HG03095 (cell line): ENCODE measurements at regions not wholly inside any gene's neighbourhood (a gene's known extent, or its start where the extent isn't known, plus 50 kb on each side); places are given as distances from the start of the nearest gene placed in this dataset.
A peak's percentile ranks its signal among the peaks of the same experiment; 100 is the strongest.
"Not testable (repeated sequence)": the region's sequence is repeated elsewhere in the genome, so short reads cannot be mapped to it uniquely, and the experiment has no call there.

Source experiments
- ATAC-seq: cut with Tn5 transposase; IDR thresholded peaks from one replicate; pipeline ENCODE4 v1.9.1; 2021; ENCODE audit warnings: moderate library complexity; ENCODE audit not compliant: unreplicated experiment

DNA sequence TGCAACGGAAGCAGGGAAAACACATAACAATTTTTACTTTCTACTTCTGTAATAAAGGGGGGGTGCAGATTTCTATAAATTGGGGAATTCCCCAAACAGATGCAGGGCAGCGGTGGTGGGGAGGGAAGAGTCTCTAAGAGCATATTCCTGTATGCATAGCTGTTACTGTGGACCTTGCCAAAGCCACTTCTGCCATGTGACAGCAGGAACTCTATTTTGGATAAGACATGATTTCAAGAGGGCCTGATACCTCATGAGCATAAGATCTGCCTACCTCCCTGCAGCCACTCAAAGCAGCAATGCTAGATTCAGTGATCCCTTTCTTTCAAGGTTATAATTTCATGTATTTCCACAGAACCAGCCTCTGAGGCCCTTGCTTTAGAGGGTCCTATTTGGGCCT, 86.2 kb upstream of the CNKSR3 start:
- ATAC-seq, result no peak

DNA sequence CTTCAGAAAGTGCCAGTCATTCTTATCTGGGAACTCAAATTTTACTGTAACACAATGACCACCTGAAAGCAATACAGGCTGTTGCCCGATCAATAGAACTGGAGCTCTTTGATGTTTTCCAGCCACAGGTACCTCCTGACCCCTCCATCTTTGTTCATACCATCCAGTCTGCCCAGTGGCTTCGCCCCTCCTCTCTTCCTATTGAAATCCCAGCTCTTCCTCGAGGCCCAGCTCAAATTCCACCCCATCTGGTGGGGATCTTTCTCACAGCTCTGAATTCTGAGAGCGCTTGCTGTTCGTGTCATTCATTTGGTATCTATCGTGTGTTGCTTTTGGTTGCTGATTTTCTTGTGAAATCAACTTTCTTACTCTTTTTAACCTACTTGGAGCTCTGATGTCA, 87.9 kb upstream of the CNKSR3 start:
- ATAC-seq, result no peak

DNA sequence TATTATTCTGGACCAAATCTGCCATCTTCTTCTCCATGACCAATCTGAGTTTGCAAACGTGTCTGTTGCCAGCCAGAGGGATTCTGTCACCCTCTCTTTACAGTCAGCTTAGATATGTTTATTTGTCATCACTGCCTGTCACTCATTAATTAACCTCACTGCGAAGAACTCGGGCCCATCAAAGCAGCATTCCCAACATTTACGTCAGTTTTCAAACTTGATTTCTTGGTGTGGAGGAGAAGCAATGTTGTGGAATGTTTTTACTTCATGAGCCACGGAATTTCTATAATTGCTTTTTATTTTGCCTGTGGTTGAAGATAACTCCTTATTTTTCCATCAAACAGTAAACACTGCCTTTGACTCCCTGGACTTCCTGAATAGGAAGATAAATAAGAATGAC, 91.8 kb upstream of the CNKSR3 start:
- no peak for ATAC-seq

DNA sequence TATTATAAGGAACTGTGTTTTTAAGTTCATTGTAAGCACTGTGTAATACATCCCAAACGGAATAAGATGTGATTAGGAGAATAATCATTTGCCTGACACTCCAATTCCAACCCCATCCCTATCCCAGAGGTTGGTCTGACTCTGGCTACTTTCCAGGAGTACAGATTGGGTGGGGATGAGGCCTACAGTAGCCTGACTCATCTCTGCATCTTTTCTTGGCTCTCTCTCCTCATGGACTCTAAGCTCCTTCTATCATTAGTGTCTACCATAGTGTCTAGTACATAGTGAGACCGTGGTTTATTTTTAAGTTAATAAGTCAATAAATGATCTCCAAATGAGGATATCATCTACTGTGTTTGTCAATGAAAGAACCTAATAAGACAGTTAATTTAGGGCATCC, 92.2 kb upstream of the CNKSR3 start:
- no peak for ATAC-seq

DNA sequence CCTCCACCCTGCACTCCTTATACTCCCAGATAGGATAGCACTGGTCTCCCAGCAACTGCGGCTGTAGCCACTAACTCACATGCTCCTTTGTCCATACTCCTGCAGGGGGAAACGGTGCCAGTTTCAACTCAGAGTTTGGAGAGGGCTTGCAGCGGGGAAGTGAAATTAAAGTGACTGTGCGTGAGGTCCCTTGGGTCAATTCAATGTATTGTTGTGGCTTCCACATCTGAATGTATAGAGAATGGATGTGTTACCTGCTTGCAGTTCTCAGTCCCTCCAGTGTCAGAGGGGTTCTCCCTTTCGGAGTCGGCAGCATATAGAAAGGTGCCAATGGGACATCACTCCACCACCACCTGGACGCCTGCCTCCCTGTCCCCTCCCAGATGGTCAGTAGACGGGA, 93.6 kb upstream of the CNKSR3 start:
- no peak for ATAC-seq

DNA sequence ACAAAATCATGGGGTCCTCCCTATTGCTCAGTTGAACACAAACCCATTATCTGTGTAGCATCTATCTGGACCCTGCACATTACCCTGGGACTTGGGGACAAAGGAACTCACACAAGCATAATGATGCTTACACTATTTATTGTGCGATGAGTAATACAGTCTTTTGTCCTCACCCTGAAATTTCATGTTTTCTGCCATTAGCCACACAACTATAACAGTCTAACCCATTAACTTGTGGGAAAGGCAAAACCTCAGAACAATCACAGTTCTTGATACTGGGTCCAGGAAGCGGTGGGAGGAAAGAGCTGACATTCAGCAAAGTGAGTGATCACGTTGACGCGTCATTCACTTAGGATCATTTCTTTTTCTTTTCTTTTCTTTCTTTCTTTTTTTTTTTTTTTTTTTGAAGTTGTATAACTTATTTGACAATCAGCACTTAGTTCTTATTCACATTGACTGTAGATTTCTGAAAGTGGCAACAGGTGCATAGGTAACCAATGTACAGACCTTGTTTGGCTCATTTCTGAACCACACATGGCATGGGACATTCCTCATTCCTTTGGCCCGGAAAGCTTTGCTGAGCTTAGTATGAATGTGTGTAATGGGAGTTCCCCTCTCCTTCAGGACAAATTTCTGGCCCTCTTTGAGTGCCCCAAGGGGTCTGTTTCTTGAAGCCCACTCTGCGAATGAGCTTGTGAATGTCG, 94.8 kb upstream of the CNKSR3 start:
- peak; percentile 46 for ATAC-seq

DNA sequence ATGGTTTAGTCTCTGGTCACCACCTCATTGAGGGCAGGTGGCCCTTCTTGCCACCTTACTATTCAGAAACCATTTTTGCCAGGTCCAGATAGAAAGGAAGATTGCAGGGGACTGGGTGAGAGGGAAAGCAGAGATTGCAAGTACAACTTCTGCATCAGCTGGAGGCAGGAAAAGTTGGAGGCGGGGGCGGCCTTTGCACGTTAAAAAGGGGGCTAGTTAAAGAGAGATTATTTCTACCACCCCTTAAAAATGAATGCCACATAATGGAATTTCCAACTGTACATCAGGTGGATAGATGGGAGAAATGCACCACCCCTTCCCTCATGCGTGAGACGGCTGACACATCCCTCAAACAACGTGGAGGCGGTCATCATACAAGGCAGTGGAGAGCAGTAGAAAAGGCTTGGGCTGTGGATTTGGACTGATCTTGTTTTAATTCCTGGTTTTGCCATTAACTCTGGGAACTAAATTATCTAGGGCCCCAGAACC, 95.4 kb upstream of the CNKSR3 start:
- no peak for ATAC-seq

DNA sequence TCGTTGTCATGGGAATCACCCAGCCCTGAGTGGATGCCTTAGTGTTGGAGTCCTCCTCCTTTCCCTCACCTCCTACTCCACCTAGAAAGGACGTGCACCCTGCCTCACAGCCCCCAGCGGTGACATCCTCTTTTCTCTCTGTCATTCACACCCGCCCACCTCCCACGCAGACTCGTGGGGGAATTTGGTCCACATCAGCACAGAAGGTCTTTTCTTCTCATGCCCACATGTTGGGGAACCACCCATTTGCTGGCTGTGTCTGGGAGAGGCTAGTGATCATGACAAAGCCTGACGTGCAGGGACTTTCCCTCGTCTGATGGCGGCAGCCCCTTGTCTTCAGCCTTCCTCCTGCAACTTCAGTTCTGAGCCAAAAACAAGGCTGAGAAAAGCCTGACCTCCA, 96.0 kb upstream of the CNKSR3 start:
- peak; percentile 78 for ATAC-seq

DNA sequence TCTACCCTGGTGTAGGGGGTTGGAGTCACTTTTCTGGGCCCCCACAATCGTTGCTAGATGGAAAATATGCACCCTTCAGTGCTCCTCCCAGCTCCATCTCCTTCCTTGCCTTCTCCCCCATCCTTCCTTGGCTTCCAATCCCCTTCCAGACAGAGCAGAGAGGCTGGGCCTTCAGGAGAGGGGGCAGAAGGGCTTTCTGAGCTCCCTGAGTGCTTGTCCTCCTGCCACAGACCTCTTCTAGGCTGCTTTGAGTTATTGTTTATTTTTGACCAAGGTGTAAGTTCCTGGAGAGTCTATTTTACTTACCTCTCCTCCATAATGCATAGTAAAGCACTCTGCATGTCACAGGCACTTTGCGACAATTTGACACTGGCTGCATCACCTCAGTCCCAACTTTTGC, 96.4 kb upstream of the CNKSR3 start:
- no peak for ATAC-seq

DNA sequence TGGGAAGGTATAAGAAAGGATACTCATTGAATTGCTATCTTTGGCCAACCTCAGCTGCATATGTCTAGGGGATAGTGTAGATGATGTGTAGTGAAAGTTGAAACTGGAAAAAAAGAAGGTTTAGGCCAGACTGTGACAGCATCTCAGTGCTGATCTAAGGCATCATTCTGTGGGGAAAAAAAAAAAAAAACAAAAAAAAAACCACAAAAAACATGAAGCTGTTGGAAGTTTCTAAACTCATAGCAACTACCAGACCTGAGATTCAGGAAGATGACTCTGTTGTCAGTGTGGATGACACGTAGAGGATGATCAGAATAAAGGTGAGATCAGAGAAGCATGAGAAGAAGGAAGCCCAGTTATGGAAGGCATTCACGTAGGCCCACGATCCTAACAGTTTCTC, 100.8 kb upstream of the CNKSR3 start:
- no peak for ATAC-seq

DNA sequence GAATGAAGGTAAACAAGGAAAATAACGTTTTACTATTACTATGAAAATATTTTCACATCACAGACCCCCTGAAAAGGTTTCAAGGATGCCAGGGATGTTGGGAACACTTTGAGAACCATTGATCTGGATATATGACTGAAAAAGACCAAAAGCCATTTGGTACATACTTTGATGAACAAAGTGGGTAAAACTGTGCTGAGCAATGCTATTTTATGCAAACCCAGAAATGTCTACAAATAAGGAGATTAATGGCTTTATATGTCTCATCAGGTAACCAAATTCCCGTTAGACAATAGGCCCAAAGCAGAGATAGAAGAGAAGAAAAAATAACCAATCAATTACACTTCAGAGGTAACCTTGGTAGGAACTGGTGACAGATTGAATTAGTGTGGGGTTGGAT, 101.4 kb upstream of the CNKSR3 start:
- no peak for ATAC-seq

DNA sequence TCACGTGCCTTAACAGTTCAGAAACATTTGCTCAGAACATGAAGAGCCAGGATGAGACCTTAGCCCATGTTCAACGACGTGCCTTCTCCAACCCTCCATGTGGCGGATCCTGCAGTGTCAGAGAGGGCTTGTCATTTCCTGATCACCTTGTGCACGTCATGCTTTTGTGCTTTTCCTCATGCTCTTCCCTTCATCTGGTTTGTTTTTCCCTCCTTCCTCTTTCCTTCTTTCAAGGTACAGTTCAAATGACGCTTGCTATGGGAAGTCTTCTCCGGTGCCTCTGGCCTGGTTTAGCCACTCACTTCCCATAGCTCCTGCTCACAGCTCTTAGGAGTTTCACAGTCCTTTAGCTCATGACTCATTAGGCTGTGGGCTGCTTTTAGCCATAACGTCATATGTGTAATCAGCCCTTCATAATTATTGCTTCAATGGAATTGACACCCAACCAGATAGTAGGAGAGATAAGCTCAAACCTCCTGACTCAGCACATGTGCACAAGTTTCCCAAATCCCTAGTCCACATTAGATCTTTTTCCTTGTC, 102.7 kb upstream of the CNKSR3 start:
- ATAC-seq, result no peak

DNA sequence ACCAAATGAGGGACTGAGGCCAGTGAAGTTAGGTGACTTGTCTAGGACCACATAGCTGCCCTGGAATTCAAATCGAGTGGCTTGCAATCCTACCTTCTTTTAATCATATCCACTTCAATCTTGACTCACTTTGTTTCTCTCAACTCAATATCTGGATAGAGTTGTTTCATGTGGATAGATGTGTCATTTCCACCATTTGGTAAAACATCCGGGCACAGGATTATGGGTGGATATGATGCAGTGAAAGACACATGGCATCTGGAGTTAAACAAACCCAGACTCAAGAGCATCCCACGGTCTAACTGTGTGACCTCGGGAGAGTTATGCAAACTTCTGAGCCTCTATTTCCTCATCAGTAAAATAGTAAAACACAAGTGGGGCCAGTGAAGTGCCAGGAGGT, 103.6 kb upstream of the CNKSR3 start:
- no peak for ATAC-seq

DNA sequence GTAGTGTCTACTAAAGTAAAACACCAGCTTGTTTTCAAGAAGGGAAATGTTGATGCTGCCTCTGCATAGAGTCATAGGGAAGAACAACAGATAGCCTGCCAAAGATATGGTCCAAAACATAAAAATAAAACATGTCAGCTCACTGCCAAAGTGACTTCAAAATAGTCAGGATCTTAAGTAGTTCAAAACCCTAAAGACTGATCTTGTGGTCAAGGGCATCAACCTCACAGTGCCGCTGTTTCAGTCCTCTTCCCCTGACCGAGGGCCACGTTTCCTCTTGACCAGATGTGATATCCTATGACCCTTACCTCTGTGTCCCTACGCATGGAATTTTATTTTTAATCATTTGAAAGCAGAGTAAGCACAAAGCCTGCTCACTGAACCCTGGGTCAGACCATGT, 104.2 kb upstream of the CNKSR3 start:
- ATAC-seq, result no peak

DNA sequence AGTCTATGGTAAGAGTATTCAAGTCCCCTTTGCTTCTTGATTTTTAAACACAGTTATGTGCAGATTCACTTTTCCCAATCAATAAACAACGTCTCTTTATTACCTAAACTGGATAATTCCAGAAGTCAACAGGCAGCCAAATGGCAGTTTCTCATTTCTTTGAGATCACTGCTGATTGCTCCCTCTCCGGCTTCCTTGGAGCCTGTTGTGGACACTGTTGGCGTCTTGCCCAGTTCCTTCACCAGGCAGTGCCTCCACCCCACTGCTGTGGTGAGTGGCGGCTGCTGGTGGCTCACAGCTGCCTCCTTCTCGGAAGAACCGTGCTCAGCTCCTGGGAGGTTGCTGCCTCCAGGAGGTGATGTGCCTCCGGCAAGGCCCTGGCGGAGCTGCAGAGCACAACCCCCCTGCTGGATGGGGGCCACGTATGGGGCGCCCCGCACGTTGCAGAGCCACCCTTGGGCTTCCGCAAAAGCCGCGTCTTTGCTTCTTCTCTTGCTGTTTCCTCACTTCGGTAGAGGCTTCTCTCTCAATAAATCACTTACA, 105.1 kb upstream of the CNKSR3 start:
- no peak for ATAC-seq

DNA sequence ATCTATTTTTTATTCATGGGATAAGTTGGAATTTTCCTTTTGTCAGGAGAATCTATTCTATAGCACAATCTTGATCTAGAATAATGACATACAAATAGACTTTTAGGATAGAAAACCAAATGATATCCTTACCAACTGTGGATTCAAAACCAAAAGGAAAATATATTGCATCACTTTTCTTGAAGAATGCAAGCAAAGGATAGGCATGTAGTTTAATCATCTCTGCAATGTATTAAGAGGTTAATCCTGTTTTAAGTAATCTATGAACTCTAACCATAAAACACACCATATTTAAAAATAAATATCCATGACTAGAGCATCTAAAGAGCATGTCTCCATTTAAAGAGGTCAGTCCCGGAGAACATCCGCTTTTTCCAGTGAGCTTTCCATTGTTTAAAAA, 106.7 kb upstream of the CNKSR3 start:
- ATAC-seq, result no peak

DNA sequence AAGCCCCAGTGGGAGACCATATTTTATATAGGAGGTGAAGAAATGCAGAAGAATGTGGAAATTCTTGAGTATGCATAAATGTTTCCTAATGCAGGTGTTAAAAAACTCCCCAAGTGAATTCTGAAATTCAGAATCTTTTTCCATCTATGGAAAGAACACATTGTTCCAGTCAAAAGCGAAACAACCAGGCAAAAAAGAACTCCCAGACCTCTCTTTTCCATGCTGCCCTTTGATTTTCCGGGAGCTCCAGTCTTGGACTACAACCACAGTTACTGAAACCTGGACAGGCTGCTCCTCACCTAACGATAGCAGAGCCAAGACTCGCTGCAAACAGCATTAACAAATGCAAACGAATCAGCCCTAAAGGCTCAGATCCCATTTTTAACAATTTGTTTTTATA, 108.7 kb upstream of the CNKSR3 start:
- ATAC-seq, result no peak

DNA sequence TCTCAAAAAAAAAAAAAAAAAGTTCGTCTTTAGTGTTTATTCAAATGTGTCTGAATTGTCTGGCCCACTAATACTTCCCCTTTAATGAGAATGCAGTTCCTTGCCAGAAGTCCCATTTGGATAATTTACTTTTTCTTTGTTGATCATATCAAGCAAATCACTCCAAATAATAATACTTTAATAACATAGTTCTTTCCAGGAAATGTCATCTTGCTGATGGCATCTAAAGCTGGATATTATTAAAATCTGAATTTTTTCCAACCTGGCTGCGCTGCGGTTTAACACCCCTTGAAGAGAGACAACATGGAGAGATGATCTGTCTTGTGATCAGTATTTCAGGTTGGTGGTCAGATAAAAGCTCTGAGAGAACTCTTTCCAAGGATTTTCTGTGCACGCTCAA, 111.2 kb upstream of the CNKSR3 start:
- ATAC-seq, result no peak

DNA sequence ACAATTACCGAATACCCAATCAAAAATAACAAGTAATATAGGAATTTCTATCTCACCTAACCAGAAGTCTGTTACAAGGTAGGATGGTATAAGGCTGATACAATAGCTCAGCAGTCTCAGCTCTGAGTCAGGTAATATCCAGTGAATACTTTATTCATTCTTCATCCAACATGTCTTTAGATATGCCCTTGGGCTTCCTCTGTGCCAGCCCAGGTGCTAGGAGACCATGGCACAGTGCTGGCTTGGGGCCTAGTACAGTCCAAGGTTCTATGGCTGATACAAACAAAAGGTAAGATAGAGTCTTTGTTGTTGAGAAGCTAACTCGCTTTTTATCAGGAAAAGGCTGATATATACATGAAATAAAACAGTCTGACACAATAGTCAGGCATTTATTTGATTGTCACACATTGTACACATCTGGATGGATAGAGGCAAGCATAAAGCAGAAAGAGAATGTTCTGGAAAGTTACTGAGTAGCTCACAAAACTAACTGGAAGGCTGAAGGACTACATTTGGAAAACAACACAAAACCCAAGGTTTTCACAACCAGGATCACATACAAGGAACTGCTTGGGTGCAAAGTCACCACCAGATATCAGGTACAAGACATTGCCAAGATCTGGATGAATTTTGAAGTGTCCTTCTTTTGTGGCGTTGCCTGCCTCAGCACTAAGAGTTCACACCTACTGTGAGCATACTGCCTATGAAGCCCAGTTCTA, 110.4 kb upstream of the SCAF8 start:
- no peak for ATAC-seq

DNA sequence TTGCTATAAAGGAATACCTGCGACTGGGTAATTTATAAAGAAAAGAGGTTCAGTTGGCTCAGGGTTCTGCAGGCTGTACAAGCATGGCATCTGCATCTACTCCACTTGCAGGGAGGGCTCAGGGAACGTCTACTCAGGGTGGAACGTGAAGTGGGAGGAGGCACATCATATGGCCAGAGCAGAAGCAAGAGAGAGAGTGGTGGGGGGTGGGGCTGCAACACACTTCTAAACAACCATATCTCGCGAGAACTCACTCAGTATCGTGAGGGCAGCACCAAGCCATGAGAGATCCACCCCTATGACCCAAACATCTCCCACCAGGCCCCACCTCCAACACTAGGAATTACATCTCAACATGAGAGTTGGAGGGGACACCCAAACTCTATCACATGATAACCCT, 109.8 kb upstream of the SCAF8 start:
- ATAC-seq, result no peak

DNA sequence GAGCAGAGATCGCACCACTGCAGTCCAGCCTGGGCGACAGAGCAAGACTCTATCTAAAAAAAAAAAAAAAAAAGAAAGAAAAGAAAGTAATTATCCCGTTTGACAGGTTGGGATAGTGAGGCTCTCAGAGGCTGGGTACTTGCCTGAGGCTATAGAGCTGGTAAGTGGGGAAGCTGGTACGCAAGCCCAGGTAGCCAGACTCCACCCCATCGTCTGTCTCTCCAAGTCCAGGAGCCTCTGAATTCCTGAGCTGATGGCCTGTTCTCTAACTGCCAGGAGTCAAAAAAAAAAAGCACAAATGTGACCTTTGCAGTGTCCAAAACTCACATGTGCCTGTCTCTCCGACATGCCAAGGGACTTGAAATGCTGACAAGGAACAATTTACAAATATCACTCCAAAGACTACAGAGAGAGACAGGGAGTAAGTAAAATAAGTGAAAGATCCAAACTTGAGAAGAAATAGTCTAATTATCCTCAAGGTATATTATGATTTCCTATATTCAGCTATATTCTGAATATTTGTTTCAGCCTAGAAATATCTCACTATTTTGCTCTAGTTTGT, 109.1 kb upstream of the SCAF8 start:
- no peak for ATAC-seq

DNA sequence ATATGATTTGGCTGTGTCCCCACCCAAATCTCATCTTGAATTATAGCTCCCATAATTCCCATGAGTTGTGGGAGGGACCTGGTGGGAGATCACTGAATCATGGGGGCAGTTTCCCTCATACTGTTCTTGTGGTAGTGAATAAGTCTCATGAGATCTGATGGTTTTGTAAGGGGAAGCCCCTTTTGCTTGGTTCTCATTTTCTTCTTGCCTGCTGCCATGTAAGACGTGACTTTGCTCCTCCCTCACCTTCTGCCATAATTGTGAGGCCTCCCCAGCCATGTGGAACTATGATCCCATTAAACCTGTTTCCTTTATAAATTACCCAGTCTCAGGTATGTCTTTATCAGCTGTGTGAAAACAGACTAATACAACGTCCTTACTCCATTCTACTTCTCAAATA, 108.5 kb upstream of the SCAF8 start:
- ATAC-seq, result not testable (repeated sequence)
